ENCODE measurements at regions not wholly inside any gene's neighbourhood (a gene's known extent, or its start where the extent isn't known, plus 50 kb on each side); places are given as distances from the start of the nearest gene placed in this dataset.

GRCh38 chr5:123273984-123274383 lies 149.2 kb downstream of the CEP120 start:
- no peaks in the 10 kb centered on the region for H3K4me1 ChIP-seq
- no peaks in the 10 kb centered on the region for H3K36me3 ChIP-seq
- intact Hi-C loops (cut with DNase I) = no loop called here
- H3K4me3 ChIP-seq (replicated peaks in 1 of 3) = no peak overlapping the region
- H3K27ac ChIP-seq = no peak overlapping the region
- WGBS, 2 donors = 47 to 61% methylated on average over 3 of the region's 3 CpGs
- no peak for DNase-seq
- H3K27me3 ChIP-seq = no peaks in the 10 kb centered on the region
- no peaks in the 10 kb centered on the region for H3K9me3 ChIP-seq
- TF ChIP-seq POLR2A (IDR thresholded peaks at IDR 0.05) (no peak), CTCF (IDR thresholded peaks at IDR 0.05) (no peak)

GRCh38 chr5:123273095-123273494 lies 150.1 kb downstream of the CEP120 start:
- intact Hi-C loops (cut with DNase I) = no loop called here
- H3K36me3 ChIP-seq = no peaks in the 10 kb centered on the region
- H3K4me1 ChIP-seq = no peaks in the 10 kb centered on the region
- no peak for DNase-seq
- H3K27ac ChIP-seq = no peak overlapping the region
- H3K27me3 ChIP-seq = no peaks in the 10 kb centered on the region
- WGBS, 2 donors = 95 to 97% methylated on average over 2 of the region's 2 CpGs
- no peak for TF ChIP-seq CTCF (IDR thresholded peaks at IDR 0.05)
- TF ChIP-seq POLR2A (IDR thresholded peaks at IDR 0.05) = no peak
- no peak overlapping the region for H3K4me3 ChIP-seq (replicated peaks in 1 of 3)
- no peaks in the 10 kb centered on the region for H3K9me3 ChIP-seq

- no peak overlapping the region for H3K4me3 ChIP-seq (replicated peaks in 1 of 3)
- intact Hi-C loops (cut with DNase I) = no loop called here
- 74 to 83% methylated on average over 7 of the region's 7 CpGs for WGBS, 2 donors
Measured at GRCh38 chr5:123269851-123270250, 153.4 kb downstream of the CEP120 start.

GRCh38 chr5:123269436-123269835 lies 153.8 kb downstream of the CEP120 start:
- TF ChIP-seq POLR2A (IDR thresholded peaks at IDR 0.05) (no peak), CTCF (IDR thresholded peaks at IDR 0.05) (no peak)
- H3K4me3 ChIP-seq (replicated peaks in 1 of 3) = no peak overlapping the region
- WGBS, 2 donors = 87 to 93% methylated on average over 4 of the region's 4 CpGs

More at GRCh38 chr5:123269851-123270250, 153.4 kb downstream of the CEP120 start:
- Histone ChIP-seq H3K27ac (no peak overlapping the region), H3K27me3 (no peaks in the 10 kb centered on the region), H3K4me1 (no peaks in the 10 kb centered on the region), H3K36me3 (no peaks in the 10 kb centered on the region), H3K9me3 (no peaks in the 10 kb centered on the region)
- TF ChIP-seq POLR2A (IDR thresholded peaks at IDR 0.05) (no peak), CTCF (IDR thresholded peaks at IDR 0.05) (no peak)
- DNase-seq = no peak

GRCh38 chr5:123266365-123266764 lies 156.8 kb downstream of the CEP120 start:
- no peaks in the 10 kb centered on the region for H3K36me3 ChIP-seq
- H3K27ac ChIP-seq = no peak overlapping the region
- no peaks in the 10 kb centered on the region for H3K9me3 ChIP-seq
- H3K4me1 ChIP-seq = peaks cover 0 to 4% of the 10 kb centered on the region in 2 donors
- no peaks in the 10 kb centered on the region for H3K27me3 ChIP-seq
- H3K4me3 ChIP-seq (replicated peaks in 1 of 3) = no peak overlapping the region
- DNase-seq = no peak
- TF ChIP-seq POLR2A (IDR thresholded peaks at IDR 0.05) (no peak), CTCF (IDR thresholded peaks at IDR 0.05) (no peak)
- intact Hi-C loops (cut with DNase I) = no loop called here

More at GRCh38 chr5:123269436-123269835, 153.8 kb downstream of the CEP120 start:
- Histone ChIP-seq H3K36me3 (no peaks in the 10 kb centered on the region), H3K9me3 (no peaks in the 10 kb centered on the region), H3K27ac (no peak overlapping the region), H3K27me3 (no peaks in the 10 kb centered on the region), H3K4me1 (peaks cover 0 to 3% of the 10 kb centered on the region in 2 donors)
- intact Hi-C loops (cut with DNase I) = no loop called here
- DNase-seq = no peak
